Erythroblast (primary cell): ENCODE measurements at regions not wholly inside any gene's neighbourhood (a gene's known extent, or its start where the extent isn't known, plus 50 kb on each side); places are given as distances from the start of the nearest gene placed in this dataset.

Experiments
- GATA1 ChIP-seq: IDR thresholded peaks from 2 replicates; pipeline ENCODE4 v1.6.1; 2011; ENCODE audit warnings: low read depth, mild to moderate bottlenecking, control low read depth, low read length, moderate library complexity
- POLR2A ChIP-seq: IDR thresholded peaks from 2 replicates; pipeline ENCODE4 v1.6.1; 2011; ENCODE audit warnings: mild to moderate bottlenecking, low read length

- TF ChIP-seq POLR2A (no peak), GATA1 (no peak)
These were observed 344.8 kb upstream of the KAZN start for GRCh38 chr1:14253676-14254075.
